ENCODE measurements at regions not wholly inside any gene's neighbourhood (a gene's known extent, or its start where the extent isn't known, plus 50 kb on each side); places are given as distances from the start of the nearest gene placed in this dataset.
A peak's percentile ranks its signal among the peaks of the same experiment; 100 is the strongest.

- DNase-seq, result no peak
Measured at GRCh38 chr10:78750418-78750817, 318.3 kb upstream of the ZMIZ1 start.

DNA sequence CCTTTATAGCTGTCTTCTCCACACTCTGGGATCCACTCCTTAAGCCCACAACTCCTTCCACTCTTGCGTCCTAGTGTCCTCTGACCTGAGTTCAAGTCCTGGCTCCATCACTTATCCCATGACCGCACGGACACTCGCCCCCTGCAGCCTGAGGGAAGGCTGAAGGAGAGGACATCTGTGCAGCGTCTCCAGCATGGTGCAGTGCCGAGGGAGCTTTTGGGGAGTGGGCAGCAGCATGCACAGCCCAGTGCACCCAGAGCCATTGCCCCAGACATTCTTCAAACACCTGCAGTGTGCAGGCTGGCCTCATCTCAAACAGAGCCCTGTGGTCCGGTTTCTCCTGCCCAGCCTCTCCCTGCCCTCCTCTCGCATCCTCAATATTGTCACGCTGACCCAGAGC is 317.1 kb upstream of the ZMIZ1 start:
- no peak for DNase-seq

- DNase-seq, result no peak
Measured at GRCh38 chr10:78752221-78752620, 316.5 kb upstream of the ZMIZ1 start.

DNA sequence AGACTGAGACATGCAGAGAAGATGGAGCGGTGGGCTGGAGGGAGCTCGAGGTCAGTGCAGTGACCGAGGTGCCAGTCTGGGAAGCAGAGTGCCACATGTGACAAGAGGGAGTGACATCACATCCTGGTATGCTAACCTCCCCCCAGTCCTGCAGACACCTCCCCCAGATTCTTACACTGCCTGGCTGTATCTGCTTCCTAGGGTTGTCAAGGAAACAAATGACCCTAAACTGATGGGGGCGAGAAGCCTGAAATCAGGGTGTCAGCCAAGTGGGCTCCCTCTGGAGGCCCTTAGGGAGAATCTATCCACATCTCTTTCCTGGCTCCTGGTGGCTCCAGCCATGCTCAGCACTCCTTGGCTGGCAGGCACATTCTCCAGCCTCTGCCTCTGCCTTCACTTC is 316.1 kb upstream of the ZMIZ1 start:
- DNase-seq, result no peak

GRCh38 chr10:78754269-78755062 is 314.3 kb upstream of the ZMIZ1 start:
- DNase-seq, result peak in 1 of 5 experiments; percentile 24

DNA sequence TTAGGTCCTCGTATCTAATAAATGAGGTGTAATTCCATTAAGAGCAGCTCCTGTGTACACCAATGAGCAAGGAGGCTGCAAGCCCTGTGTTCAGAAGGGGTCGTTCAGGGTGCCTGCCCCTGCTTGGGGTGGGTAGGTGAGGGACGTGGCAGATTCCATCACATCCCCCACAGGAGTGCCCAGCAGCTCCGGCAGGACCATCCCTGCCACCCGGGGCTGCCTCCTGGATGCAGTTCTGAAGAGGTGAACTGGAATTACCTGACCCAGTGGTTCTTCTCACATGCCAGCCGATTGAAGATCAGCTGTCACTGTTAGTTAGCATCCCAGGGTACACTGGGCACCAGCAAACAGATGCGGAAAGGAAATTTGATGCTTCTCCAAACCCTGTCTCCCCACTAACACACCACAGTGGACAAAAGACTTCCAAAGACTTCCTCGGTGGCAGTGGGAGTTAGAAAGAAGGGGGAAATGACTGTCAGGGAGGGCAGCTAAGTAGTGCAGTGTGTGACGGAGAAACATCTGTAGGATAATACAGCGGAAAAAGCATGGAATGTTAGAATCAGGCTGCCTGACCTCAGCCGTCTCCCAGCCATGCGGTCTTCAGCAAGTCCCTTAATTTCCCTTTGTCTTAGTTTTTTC is 313.6 kb upstream of the ZMIZ1 start:
- no peak for DNase-seq

DNA sequence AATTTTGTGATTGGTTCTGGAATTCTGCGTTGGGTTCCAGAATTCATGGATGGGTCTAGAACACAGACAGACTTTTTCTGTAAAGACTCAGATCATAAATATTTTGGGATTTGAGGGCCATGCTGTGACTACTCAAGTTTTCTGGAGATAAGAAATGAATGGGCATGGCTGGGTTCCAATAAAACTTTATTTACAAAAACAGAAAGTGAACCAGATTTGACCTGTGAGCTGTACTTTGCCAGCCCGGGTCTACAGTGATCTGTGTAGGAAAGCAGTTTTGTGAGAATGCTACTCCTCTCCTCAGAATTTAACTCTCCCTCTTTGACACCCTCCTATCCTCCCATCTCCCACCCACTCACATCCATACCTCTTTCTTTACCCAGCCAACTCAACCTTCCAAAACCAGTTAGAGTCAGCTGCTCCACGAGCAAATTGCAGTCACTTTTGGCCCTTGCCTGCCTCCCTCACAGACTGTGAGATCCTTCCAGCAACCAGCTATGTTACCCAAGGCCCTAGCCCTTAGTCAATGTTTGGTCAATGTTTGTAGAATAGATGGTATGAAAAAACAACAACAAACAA is 312.8 kb upstream of the ZMIZ1 start:
- DNase-seq, result no peak

- no peak for DNase-seq
Measured at GRCh38 chr10:78756604-78757343, 312.0 kb upstream of the ZMIZ1 start.

GRCh38 chr10:78757344-78757925 is 311.3 kb upstream of the ZMIZ1 start:
- no peak for DNase-seq

DNA sequence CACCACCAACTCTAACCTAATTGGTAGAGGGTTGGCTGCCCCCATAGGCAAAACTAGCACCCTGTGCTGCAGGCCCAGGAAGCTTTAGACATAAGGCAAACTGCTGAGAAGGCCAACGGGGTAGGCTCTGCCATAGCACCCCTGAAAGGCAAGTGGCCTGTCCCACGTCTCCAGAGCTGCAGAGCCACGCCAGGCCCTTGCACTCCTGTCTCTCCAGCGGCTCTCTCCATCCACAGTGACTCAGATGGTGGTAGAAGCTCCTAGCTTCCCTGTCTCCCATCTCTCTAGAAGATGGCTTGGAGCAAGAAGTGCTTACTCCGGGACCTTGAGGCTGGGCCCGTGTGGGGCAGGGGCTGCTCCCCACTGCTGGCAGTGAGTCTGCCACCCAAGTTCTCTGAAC is 310.6 kb upstream of the ZMIZ1 start:
- DNase-seq, result no peak

DNA sequence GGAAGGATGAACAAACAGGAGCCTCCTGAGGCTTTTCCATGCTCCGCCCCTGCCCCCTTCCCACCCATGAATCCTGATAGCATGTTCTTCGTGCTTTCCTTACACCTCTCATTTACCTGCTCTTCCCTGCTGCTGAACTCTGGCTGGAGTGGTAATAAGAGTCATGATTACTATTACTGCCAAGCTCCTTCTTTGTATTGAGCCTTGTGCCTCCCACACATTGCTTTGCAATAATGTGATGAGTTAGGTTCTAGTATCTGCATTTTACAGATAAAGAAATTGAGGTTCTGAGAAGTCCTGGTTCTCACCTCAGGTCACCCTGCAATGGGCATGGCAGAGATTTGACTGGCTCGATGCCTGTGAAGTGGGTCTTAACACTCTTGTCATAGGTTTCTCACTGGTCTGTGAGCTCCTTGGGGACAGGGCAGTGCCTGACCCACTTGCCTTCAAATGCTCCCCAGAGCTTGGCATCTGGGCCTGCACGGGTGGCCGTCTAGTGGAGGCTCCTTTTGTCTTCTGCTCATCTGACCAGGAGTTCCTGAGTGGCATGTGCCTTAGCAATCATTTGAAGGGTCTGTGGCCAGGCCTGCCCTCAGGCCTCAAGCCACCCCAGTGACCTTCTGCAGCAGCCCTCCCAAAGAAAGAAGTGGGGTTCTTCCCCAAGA is 309.2 kb upstream of the ZMIZ1 start:
- no peak for DNase-seq

GRCh38 chr10:78760463-78761310 is 308.1 kb upstream of the ZMIZ1 start:
- no peak for DNase-seq

GRCh38 chr10:78761311-78761781 is 307.4 kb upstream of the ZMIZ1 start:
- no peak for DNase-seq

DNA sequence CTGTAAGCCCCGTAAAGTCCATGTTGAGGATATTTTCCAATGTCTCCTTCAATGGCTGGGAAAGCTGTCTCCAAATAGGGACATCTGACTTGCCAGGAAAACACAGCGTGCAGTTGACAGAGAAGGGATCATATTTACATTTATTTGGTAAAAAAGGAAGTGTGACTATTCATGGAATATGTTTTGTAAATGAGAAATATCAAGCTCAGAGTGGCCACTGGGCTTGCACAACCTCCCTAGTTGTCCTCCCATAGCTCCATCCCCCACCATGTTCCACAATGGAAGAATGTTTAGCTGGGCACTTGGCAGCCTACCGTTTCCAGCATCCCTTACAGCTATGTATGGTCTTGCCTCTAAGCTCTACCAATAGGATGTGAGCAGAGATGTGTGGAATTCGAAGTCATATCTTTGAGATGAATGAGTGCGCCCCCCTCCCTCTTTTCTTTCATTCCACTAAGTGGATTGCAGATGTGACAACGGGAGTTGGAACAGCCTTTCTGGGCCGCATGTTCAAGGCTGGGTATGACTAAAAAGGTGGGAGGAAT is 306.6 kb upstream of the ZMIZ1 start:
- DNase-seq, result no peak

GRCh38 chr10:78763234-78763633 is 305.5 kb upstream of the ZMIZ1 start:
- no peak for DNase-seq

DNA sequence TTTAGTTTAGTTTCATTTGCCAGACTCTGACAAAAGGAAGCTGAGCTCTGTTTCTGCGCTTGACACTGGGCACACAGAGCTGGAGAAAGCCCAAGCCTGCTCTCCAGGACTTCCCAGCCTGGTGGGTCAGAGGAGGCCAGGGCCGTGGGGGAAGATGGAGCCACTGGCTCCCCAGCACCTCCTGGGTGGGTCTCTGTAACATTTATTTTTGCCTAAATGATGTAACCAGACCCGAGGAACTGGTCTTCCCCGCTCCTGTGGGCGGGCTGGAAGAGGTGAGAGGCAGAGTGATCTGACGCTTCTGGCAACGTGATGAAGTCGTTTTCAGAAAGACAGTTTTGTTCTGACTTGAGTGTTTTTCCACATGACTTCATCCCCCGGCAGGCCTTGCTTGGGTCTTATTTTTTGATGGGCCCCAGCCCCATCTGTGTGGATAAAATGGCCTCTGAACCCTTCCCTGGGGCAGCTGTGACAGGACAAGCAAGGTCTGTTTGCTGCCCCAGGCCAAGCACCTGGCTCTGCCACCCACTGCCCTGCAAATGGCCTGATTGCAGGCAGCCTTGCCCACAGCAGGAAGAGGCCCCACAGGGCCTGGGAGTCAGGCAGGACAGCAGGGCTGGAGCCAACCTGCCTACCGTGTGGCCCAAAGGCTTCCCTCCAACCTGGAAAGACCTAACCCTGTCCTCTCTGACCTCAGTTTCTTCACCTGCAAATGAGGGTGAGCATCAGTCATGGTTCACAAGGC is 304.9 kb upstream of the ZMIZ1 start:
- DNase-seq, result peak in 1 of 5 experiments; percentile 15

- no peak for DNase-seq
Measured at GRCh38 chr10:78764436-78764835, 304.3 kb upstream of the ZMIZ1 start.

DNA sequence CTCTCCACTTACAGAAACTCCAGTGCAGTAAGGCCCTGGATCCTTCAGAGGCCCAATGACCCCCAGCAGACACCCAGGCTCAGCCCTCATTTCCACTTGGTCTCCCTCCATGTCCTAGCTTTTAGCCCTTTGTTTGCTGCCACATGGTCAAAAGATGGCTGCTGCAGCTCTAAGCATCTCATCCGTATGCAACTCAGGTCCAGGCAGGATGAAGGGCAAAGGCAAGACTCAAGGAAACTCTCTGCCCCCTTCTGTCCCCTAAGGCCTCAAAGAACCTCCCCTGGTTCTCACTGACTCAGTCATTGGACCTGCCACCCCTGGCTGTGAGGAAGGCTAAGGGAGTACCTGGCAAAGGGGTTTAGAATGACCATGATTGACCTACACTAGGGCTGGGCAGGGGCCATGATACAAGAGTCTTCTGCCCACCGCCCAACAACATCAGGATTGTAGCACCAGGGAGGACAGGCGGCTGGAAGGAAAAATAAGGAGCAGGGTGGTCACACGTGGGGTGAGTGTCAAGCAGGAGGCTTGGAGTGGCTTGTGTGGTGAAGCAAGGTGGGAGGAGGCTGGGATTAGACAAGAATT is 303.8 kb upstream of the ZMIZ1 start:
- DNase-seq, result no peak

- no peak for DNase-seq
Measured at GRCh38 chr10:78765726-78766335, 302.9 kb upstream of the ZMIZ1 start.
